HG02973 (cell line): ENCODE measurements at regions not wholly inside any gene's neighbourhood (a gene's known extent, or its start where the extent isn't known, plus 50 kb on each side); places are given as distances from the start of the nearest gene placed in this dataset.

ENCODE experiments used
- ATAC-seq: cut with Tn5 transposase; IDR thresholded peaks from one replicate; pipeline ENCODE4 v1.9.1; 2021; ENCODE audit warnings: moderate library complexity; ENCODE audit not compliant: unreplicated experiment

DNA sequence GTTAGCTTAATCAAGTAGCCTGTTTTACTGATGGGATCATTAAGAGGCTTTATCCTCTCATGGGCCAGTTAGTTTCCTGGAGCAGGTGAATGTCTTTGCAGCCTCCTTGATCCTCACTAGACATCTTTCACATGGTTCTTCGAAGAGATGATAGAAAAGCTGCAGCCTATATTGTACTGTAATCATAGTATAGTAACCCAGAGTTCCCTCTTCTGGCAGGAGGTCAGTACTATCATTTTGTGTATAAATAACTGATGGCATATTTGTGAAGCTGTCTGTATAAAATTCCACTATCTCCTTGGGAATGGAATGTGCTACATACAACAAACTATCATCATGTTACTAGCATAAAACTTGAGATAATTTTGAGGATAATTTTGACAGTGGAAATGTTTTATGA is 123.8 kb upstream of the PRPS1L1 start:
- no peak for ATAC-seq

DNA sequence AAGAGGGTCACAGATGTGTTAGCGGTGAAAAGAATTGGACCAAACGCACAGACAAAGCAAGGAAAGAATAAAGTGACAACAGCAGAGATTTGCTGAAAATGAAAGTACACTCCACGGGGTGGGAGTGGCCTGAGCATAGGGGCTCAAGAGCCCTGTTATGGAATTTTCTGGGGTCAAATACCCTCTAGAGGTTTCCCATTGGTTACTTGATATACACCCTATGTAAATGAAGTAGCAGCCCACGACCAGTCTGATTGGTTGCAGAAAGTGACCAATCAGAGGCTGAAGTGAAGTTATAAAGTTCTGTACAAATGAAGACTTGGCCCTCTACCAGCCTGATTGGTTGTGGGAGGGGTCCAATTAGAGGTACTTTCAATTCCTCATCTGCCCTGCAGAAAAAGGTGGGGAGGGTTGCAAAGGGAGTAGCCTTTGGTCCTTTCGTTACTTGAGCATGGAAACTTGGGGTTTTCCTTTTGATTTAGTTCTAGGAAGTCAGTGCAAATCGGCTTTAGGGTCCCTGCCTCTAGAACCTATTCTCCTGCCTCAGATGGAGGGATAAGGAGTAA is 125.6 kb upstream of the PRPS1L1 start:
- ATAC-seq = no peak

DNA sequence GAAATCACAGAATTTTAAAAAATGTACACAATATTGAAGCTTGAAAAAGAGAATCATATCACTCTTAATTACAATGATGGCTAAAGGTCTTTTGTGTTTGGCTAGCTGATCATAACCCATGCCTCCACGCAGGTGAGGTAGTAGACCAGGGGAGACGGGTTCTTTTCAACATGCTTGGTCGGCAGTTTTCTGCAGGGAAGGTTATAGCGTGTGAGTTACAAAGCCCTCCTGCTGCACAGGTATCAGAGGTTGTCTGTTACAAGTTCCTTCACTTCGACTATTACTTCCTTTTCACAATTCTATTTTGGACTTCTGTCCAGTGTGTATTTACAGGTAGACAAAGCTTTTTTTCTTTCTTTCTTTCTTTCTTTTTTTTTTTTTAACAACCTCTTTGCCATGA is 127.1 kb upstream of the PRPS1L1 start:
- no peak for ATAC-seq

DNA sequence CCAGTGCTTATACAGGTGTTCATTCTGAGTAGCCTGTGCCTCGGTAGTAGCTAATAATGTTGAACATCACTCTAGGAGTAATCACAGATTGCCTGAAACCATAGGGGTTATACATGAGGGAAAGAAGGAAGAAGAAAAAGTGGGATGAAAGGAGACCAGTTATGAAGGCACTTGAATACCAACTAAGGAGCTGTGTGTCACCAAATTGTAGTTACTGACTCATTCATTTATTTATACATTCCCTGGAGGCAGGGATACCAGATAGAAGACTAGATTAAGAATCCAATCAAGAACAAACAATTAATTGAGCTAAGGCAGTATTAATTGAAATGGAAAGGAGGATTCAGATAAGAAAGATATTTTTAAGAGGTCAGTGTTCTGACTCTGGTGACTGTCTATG is 129.6 kb upstream of the PRPS1L1 start:
- no peak for ATAC-seq

DNA sequence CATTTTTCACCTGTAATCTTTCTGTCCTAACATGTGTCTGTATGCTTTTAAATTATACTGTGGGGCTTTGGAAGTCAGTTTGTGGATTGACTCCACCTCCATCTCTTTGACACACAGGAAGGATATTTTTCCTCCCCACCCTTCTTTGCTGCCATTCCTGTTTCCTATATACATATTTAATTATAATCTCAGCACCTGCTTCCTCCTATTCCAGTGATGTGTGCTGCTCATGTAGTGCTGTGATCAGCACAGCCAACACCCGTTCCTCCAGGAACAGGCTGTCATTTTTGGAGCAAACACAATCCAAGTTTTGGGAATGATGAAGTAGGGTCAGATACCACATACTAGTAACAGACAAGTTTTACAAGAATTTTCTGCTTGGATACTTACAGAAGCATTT is 135.0 kb upstream of the PRPS1L1 start:
- no peak for ATAC-seq

DNA sequence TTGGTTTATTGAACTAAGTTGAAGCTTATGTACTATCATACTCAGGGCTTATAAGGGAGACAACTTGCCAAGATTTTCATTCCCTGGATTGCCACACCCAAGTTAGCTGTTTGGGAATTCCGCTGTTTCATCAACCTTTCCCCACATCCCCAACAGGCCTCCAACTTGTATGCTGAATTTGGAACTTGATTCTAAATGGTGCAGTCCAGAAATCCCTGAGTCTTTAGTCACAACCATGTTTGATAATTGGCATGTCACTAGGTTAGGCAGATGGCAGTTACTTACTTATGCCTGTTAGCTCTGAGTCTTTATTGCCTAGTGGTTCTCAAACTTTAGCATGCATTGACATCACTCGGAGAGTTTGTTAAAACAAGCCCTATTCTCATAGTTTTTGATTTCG is 135.4 kb upstream of the PRPS1L1 start:
- no peak for ATAC-seq

DNA sequence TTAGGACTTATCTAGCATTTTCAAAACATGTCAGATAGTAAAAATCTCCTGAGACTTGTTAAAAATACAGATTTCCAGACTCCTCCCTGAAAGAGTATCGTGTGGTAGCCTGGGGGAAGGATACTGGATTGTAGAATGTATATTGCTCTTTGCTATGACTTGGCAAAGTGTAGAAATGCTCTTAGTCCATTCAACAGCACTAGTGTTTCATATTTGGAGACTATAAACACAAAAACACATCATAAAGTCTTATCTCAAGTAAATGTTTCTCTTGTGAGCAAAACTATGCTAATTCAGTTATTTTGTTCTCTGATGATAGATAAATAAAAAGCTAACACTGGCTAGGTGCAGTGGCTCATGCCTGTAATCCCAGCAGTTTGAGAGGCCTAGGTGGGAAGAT is 137.5 kb upstream of the PRPS1L1 start:
- ATAC-seq = no peak

DNA sequence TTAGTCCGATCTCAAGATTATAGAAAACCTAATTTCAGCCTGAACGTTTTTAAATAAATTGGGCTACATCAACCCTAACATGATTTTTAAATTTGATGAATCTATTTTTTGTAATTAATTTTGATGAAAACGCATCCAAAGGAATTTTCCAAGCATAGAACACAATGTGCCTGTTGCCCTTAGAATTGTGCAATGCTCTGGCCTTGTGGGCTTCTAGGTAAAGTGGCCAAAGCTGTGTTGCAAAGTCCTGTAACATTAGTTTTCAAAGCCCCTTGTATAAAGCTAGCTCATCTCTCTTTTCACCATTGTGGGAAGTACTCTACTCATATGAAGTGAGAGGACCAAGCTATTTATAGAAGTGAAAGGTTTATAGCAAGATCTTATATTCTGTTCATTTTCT is 138.4 kb upstream of the PRPS1L1 start:
- no peak for ATAC-seq

DNA sequence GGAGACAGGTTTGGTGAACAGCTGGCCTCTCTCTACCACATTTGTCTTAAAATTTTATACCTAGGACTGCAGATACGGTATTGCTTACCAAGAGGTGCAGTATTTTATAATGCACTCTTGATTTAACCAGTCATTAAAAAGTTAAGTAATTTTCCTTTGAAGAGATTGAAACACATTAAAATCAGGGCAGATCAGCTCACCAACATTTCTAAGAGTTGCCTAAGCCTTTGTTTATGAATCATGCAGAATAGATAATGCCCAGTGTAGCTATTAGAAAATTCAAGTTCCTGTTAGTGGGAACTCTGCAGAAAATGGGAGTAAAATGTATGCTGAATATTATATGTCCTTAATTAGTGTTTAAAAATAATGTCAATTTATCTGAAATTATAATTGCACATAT is 140.2 kb upstream of the PRPS1L1 start:
- no peak for ATAC-seq

DNA sequence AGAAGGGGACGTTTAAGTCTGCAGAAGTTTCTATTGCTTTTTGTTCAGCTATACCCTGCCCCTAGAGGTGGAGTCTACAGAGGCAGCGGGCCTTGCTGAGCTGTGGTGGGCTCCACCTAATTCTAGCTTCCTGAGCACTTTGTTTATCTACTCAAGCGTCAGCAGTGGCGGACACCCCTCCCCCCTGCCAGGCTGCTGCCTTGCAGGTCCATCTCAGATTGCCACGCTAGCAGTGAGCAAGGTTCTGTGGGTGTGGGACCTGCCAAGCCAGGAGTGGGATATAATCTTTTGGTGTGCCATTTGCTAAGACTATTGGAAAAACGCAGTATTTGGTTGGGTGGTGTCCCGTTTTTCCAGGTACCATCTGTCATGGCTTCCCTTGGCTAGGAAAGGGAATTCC is 147.3 kb upstream of the PRPS1L1 start:
- no peak for ATAC-seq

DNA sequence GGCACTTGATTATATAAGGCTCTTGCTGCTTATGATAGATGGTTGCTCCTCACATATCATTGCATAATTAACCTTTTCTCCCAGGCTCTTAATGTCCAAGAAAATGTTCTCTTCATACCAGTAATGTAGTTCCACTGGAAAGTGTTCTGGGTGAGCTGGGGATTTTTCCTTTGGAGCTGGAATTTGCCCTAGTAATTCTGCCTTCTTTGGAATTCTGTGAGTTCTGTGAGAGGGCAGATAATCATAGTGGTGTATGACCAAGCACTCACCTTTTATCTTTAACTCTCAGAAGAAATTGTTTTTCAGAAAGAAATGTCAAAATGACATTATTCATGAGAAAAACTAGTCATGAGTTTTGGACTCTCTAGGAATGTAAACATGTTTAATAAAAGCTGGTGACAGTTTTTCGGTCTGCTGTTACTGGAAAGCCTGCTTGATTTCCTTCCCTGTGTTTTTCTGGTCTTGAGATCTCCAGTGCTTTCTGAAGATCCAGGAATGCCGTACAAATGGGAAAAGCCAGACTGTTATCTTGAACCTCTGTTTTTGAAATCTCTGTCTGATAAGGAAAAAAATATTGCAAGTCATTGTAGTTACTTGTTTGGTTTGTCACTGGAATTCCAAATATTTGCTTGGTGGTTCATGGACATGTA is 148.3 kb upstream of the PRPS1L1 start:
- no peak for ATAC-seq

DNA sequence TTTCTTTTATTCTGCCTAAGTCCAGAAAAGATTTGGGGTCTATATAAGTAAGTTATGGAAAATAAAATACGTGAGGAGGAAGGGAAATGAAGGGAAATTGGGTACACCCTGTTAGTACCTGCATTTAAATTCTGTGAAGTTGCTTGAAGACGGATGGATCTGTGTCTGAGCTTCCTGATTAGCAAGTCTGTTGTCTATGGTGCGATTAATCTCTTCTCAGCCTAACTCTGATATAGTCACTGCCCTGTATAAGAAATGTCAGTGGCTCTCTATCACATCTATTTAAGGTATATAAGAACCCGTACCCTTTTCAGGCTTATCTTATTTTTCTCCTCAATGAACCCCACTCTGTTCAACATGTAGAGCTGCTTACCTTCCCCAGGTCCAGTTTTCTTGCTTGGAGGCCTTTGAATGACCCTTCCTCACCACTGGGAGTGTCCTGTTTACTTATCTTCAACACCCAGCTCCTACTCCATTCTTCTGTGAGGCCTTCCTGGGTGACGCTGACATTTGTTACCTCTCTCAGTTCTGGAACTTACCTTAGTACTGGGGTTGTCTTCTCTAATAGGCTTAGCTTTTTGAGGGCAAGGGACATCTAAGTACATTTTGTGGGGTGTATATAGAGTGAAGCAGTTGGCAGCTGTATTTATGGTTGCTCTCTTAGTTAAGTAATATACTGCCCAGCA is 149.6 kb upstream of the PRPS1L1 start:
- ATAC-seq = no peak

DNA sequence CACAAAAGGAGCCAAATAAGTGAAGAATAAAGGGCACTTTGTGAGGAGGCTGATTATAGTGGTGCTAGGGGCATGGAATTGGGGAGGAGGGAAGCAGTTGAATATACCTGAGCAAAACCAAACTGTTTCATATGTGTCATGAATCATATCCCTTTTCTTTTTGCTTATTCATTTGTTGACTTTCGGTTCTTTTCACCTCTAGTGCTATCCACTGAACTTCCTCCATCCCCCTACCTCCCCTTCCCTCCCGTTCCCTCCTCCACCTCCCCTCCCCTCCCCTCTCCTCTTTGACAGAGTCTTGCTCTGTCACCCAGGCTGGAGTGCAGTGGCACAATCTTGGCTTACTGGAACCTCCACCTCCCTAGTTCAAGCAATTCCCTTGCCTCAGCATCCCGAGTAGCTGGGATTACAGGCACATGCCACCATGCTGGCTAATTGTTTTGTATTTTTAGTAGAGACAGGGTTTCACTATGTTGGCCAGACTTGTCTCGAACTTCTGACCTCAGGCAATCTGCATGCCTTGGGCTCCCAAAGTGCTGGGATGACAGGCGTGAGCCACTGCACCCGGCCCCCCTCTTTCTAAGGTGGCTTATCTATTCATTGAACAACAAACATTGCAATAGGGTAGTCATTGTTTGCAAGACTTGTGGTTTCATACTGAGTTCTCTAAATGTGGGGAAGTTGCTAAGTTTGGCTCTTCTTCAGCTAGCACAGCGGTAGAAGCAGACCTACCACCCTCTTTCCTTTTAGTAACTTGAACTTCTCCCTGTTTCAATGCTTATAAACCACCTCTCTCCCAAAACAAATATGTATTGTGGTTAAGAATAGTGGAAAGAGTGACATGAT is 150.4 kb upstream of the PRPS1L1 start:
- peak; percentile 90 for ATAC-seq

DNA sequence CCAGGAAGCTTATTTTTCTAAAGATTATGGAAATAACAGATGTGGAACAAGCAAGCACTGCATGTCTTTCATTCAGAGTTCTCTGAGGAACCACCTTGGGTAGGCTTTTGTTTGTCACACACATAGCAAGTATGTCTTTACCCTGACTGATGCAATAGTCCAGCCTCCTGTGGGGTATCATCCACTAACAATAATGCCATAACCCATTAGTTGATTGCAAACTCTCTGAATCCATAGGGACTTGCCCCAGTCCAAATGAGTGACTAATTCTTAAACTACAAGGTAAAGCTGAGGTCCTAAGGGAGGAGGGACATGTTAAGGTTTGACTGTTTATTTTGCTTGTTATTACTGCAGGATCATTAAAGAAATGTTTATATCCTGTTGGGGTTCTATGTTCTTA is 151.4 kb upstream of the PRPS1L1 start:
- ATAC-seq = no peak

DNA sequence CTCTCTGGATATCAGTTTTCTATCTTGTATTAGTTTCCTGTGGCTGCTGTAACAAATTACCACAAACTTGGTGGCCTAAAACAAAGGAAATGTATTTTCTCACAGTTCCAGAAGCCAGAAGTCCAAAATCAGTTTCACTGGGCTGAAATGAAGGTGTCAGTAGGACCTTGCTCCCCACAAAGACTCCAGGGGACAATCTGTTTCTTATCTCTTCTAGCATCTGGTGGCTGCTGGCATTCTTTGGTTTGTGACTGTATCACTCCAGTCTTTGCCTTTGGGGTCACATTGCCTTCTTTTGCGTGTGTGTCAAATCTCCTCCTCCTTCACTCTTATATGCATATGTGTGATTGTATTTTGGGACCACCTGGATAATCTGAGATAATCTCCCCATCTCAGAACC is 153.0 kb upstream of the PRPS1L1 start:
- no peak for ATAC-seq

DNA sequence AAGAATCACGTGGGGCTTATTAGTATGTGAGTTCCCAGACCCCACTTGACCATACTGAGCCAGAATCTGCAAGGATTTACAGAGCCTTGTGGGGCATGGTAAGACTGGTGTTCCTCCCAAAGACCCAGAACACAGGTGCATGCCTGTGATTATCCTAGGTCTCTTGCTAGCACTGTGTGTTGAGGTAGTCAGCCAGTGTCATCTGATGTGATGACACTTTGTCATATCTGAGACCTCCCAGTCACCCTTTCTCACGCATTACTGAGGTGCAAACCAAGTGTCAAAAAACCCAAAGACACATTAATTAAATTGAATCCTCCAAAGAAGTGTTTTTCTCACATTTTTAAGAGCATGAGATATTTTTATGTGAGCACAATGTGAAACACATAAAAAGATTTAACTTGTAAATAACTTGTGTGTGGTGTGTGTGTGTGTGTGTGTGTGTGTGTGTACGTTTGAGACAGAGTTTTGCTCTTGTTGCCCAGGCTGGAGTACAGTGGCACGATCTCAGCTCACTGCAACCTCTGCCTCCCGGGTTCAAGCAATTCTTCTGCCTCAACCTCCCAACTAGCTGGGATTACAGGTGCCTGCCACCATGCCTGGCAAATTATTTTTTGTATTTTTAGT is 162.0 kb upstream of the PRPS1L1 start:
- no peak for ATAC-seq

DNA sequence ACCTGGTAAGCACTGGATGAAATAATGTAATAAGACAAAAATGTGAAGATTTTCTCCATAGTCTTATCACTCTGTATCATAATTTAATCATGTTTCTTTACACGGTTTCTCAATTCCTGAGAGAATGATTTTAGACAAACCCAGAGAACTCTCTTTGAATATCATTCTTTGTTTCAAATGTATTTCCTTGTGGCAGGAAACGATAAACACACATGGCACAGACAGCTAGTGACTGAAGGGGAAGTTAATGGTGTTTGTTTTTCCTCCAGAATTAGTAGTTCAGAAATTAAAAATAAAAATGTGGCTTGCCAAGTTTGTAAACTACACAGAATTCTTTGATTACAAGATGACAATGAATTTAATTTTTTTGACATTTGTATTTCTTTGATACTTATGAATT is 163.7 kb upstream of the PRPS1L1 start:
- no peak for ATAC-seq

DNA sequence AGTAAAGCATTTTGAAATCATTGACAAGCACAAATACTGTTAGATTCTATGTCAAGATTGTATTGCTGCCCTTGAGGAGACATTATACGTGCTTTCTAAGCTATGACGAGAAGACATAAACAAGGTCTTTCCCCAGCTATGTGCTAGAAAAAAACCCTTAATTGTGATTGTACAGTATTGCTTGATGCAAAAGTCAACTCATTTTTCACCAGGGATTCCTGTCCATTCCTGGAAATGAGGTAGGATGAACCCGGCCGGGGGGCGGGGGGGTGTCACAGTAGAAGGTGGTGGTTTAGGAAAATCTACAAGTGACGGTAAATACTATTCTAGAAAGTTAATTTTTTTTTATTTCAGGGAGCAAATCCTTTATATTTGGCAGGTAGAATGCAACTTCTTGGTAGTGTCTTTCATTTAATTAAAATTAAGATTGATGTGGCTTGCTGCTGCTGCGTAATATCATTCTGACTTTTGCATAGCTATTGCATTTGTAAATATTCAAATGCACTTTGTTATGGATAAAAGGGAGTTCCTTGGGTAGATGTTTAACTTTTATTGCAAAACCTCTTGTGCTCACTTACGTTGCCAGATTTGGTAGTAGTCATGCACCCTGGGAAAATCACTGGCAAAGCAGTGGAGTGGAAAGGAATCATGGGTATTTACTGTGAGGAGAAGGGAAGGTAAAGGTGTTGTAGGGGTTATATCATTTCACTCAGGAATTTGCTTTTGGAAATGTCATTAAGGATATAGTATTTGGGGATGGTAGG is 164.4 kb upstream of the PRPS1L1 start:
- ATAC-seq = no peak

DNA sequence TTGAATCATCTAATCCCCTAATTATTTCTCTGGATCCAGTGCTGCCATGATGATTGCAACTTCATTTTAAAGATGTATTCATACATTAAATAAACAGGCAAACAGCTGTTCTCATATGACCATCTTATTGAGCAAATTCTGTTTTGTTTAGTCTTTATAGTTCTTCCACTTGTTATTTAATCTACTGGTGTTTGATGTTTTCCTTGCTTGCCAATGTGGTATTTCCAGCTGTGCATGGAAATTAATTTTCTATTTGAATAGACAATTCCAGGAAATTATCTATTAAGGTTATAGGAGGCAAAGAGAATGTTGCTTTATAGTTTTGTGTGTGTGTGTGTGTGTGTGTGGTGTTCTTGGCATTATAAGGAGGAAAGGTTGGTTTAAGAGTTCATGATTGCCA is 167.0 kb upstream of the PRPS1L1 start:
- ATAC-seq = no peak

DNA sequence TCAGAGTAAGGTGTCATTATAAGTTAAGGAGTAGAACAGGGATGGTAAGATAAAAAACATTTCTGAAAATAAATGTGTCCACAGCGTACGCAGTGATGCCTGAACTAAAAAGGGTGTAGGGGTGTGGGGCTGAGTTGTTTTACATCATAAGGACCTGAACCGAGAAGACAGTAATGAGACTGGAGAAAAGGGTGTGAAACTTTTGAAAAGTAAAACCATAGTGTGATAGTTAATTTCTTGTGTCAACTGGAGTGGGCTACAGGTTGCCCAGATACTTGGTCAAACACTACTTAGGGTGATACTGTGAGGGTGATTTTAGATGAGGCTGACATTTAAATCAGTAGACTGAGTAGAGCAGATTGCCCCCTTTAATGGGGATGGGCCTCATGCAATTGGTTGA is 169.0 kb upstream of the PRPS1L1 start:
- ATAC-seq = no peak

DNA sequence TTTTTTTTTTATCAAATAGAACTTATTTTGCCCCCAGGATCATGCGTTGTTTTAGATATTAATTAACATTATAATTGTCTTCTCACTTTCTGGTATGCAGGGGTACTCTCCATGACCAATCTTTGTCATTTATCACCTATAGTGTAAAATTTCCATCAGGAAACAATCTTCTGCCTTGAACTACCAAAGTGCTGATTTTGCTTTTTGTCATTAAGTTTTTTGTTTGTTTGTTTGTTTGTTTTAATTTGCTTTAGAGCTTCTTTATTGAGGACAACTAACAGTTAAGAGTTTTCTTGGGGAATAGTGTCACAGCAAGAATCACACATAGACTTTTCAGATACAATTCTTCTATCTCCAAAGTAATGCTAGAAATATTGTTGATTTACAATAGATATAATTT is 171.2 kb upstream of the PRPS1L1 start:
- no peak for ATAC-seq
